Anterior cingulate cortex (tissue), 58 donors: ENCODE measurements at regions not wholly inside any gene's neighbourhood (a gene's known extent, or its start where the extent isn't known, plus 50 kb on each side); places are given as distances from the start of the nearest gene placed in this dataset.

Experiments used
- DNase-seq, 58 donors: peaks; one replicate each; lab custom pipeline; 2025; lab: John Stamatoyannopoulos, UW

- DNase-seq = no peak
These were observed 547.3 kb downstream of the TAF11L14 start for GRCh38 chr5:18181575-18181974.

GRCh38 chr5:18195910-18196309 is 561.6 kb downstream of the TAF11L14 start:
- no peak for DNase-seq

GRCh38 chr5:18197734-18198133 is 563.5 kb downstream of the TAF11L14 start:
- DNase-seq = no peak

- no peak for DNase-seq
These were observed 567.9 kb downstream of the TAF11L14 start for GRCh38 chr5:18202164-18202563.

GRCh38 chr5:18203296-18203695 is 569.0 kb downstream of the TAF11L14 start:
- DNase-seq = no peak

GRCh38 chr5:18213666-18214065 is 579.4 kb downstream of the TAF11L14 start:
- no peak for DNase-seq

GRCh38 chr5:18216016-18216415 is 581.8 kb downstream of the TAF11L14 start:
- no peak for DNase-seq

- no peak for DNase-seq
These were observed 582.5 kb downstream of the TAF11L14 start for GRCh38 chr5:18216729-18217128.

GRCh38 chr5:18219241-18219640 is 585.0 kb downstream of the TAF11L14 start:
- no peak for DNase-seq

GRCh38 chr5:18220631-18221030 is 586.4 kb downstream of the TAF11L14 start:
- DNase-seq = no peak

GRCh38 chr5:18236386-18236785 is 602.1 kb downstream of the TAF11L14 start:
- DNase-seq = no peak

- DNase-seq = no peak
These were observed 604.1 kb downstream of the TAF11L14 start for GRCh38 chr5:18238321-18238720.

GRCh38 chr5:18240971-18241370 is 606.7 kb downstream of the TAF11L14 start:
- DNase-seq = no peak

GRCh38 chr5:18243846-18244245 is 609.6 kb downstream of the TAF11L14 start:
- no peak for DNase-seq

GRCh38 chr5:18244309-18244708 is 610.0 kb downstream of the TAF11L14 start:
- DNase-seq = no peak

- DNase-seq = no peak
These were observed 618.3 kb downstream of the TAF11L14 start for GRCh38 chr5:18252559-18252958.

- no peak for DNase-seq
These were observed 630.0 kb downstream of the TAF11L14 start for GRCh38 chr5:18264126-18264882.

GRCh38 chr5:18270635-18271338 is 636.5 kb downstream of the TAF11L14 start:
- no peak for DNase-seq

GRCh38 chr5:18276939-18277338 is 642.7 kb downstream of the TAF11L14 start:
- no peak for DNase-seq

GRCh38 chr5:18281947-18282581 is 647.8 kb downstream of the TAF11L14 start:
- peak in 2 of 58 donors; percentile 22 to 28 for DNase-seq

GRCh38 chr5:18285257-18285656 is 651.0 kb downstream of the TAF11L14 start:
- no peak for DNase-seq

GRCh38 chr5:18292146-18292545 is 657.9 kb downstream of the TAF11L14 start:
- no peak for DNase-seq
